Activated naive CD4-positive, alpha-beta T cell treated with Interleukin-2 at 50 U/mL for 16 hours (primary cell): ENCODE measurements at regions not wholly inside any gene's neighbourhood (a gene's known extent, or its start where the extent isn't known, plus 50 kb on each side); places are given as distances from the start of the nearest gene placed in this dataset.
"Not testable (repeated sequence)": the region's sequence is repeated elsewhere in the genome, so short reads cannot be mapped to it uniquely, and the experiment has no call there.

Source experiments
- DNase-seq: peaks from one replicate; pipeline ENCODE4 v3.0.0-alpha.2; 2020

DNA sequence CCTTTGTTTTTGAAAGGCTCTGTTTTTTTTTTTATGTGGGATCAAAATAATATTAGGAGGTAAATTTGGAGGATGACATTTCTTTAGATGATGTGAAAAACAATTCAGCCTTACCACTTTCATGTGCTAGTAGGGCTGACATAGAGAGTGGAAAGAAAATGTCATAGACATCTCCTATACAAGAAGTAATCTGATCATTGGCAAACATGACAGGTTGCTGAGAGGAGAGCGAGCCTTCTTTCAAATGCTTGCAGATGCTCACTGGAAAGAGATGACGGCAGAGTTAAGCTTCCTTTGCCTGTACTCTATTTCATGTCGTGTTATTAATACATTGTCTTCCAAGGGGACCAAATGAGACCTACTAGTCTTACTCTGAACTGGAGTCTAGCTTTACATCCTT lies 160.1 kb upstream of the DAP start:
- DNase-seq, result no peak

DNA sequence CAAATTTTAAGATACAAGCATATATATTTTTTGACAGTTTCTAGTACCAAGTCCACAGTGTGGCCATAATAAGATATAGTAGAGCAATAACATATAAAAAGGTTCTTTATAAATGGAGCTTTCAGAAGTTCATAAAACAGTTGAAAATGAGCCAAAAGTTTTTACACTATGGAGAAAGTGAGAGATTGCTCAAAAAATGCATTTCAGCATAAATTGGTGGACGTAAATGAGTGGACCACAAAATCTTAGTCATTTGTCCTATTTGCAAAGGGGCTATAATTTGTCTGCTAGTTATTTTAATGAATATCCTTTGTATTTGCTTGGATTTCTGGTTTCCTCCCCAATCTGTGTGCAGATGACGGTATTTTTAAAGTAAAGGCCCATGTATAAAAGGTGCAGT lies 159.4 kb upstream of the DAP start:
- no peak for DNase-seq

DNA sequence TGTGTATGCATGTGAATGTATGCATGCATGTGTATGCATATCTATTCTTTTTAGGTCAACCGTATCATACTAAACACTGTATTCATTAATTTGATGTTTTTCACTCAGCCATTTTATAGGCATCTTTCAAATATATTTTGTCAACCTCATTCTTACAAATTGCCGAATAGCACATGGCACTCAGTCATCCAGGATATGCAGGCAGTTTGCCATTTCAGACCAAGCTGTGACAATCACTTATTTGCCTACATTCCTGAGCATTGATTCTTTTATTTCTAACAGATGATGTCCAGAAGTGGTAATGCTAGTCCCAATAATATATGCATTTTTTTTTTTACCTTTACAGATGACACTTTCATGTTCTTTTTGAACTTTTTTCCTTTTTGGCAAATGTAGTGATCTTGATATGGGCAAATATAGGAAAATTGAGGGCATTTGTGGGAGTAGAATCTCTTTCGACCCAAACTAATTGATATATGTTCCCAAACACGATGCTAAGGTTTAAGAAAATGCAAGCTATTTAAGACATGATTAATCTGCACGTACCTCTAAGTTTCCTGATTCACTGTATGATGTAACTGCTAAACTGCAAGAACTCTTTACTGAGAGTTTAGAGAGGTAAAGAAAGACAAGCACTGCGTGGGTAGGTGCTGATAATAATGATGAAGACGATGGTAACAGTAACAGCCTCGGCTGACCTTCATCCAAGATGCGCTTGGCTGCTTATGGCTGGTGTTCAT lies 153.9 kb upstream of the DAP start:
- no peak for DNase-seq

DNA sequence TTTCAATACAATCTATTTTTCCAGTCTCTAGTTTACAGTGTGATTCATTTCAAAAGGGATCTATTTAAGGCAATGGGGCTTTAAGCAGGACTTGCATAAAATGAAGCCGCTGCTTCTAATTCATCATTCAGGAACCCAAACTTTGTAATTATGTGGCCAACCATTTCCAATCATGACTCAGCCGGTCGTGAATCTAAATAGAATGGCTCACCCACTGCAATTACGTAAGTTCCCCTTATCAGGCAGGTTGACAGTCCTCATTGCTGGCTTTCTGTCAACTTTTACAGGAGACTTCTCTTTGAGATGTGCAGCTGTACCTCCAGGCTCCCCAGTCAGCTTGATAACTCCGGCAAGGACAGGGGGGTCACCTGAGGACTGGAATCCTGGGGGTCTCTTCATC lies 152.8 kb upstream of the DAP start:
- DNase-seq, result no peak

DNA sequence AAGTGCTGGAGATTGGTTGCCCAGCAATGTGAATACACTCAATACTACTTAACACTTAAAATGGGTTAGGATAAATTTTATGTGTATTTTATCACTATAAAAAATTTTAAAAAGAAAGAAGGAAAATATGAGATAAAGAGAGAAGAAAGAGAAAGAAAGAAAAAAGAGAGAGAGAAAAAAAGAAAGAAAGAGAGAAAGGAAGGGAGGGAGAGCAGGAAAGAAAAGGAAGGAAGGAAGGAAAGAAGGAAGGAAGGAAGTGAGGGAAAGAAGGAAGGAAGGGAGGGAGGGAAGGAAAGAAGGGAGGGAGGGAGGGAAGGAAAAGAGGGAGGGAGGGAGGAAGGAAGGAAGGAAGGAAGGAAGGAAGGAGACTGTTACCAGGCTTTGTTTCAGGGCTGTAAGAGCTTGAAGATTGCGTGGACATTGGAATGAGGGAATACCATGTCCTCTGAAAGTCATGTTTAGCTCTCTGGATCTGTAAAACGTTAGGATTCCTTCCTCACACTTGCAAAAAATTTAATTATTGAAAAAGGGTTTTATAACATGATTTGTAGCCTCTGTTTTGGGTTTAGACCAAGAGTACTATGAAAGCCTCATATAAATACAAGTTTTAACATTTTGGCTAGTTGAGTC lies 152.3 kb upstream of the DAP start:
- DNase-seq, result no peak

DNA sequence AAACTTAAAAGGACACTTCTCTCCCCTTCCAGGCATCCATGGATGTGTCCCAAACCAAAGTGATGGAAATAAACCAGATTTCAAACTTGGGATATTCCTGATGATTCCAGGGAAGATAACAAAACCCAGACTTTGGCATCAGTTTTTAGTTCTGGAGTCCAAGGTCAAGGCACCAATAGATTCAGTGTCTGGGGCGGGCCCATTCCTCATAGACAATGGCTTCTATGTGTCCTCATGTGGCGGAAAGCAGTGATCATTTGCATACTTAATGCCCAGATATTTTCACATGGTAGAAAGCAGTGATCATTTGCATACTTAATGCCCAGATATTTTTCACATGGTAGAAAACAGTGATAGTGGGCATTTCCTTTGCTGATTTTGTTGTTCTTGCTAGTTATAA lies 151.4 kb upstream of the DAP start:
- no peak for DNase-seq

DNA sequence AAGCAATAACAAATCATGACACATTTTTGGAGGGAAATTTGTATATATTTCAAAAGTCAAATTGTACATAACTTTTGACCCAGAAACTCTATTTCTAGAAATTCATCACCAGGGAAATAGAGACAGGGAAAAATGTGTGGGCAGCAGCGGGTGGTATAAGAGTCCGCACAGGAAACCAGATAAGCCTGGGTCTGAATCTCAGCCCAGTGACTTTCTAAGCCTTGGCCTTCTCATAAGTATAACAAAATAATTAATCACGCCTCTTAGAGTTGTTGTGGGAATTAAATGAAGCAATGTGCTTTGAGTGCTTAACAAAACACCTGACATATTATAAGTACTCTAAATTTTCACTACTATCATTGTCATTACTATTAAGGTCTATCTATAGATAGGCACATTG lies 149.2 kb upstream of the DAP start:
- no peak for DNase-seq

DNA sequence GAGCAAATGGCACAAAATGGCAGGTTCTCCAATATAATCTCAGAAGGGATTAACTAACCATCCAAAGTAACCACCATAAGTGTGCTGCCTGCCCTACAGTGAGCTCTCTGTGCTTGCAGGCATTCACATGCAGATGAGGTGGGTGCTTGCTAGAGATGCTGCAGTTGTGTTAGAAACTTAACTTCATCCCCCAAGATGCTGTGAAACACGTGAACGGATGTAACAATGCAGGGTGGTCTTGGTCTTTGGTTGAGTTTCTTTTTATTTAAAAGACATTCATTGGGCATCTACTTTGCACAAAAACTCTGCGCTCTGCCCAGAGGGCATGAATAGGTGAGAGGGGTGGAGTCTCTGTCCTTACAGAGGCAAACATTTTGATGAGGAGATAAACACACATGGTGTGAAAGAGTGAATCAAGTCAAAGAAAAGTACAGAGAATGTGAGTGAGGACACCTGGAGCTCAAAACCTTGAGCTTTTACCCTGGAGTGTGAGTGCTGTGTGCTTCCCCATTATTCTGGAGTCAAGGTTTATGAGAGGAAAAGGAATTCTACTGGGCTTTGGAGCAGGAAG lies 143.9 kb upstream of the DAP start:
- no peak for DNase-seq

DNA sequence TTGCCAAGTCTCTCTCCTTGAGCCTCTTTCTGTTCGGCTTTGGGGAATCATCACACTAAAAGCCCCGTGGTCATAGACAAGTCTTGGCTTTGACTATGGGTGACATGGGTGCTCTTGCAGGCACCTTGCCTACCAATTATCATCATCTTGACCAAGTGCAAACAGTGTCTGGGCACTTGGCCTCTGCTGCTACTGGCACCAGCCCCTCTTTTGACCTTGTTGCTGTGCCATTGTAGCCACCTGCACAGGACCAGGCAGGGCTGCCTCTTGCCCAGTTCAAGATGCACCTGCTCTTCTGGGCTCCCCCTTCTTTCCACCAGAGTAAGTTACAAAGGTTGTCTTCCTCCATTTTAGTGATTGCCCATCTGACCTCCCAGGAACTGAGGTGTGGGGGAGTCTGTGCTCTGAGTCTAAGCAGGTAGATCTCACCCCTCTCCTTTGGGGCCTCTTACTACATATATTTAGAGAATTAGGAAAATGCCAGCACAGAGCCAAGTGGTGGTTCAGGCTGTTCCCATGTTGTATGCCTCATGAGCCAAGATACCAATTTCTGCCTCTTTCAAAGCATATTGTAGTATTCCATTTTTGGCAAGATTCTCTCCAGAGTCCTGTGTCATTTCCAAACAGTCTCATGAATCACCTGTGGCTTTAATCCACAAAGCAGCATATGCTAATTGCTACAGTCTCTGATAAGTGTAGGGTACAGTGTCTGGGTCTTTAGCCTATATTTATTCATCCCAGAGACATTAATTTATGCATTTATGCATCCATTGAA lies 142.9 kb upstream of the DAP start:
- no peak for DNase-seq

DNA sequence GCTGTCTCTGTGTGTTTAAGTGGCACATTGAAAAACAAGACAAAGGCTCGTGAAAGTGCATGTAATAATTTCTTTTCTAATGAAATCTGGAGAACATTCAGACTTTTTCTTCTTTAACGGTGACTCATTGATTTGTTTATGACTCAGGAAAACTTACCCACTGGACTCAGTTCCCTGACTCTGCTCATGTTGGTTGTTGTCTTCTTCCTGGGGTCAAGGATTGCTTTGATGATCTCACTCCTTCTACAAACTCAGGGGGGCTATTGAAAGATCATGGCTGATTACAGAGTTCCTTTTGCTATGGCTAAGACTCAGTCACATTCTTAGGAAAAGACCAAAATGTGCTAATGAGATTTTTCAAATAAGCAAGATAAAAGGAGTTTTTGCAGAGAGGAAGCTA lies 141.1 kb upstream of the DAP start:
- DNase-seq, result no peak

DNA sequence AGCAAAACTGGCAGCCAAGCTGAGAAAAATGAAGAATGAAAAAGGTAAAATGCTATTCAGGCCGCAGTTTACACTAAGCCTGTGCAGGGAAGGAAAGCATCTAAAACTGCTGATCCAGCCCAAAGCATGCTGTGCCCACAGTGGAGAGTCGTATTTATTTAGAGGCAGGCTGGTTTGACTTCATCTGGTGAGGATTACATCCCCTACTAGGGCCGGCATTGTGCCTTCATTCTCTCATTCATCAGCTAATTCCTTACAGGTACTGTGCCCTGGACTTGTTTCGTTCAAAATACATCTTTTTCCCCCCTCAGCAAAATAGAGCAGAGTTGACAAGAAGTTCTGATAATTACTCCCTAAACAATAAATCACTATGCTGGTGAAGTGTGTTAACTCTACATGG lies 137.5 kb upstream of the DAP start:
- no peak for DNase-seq

DNA sequence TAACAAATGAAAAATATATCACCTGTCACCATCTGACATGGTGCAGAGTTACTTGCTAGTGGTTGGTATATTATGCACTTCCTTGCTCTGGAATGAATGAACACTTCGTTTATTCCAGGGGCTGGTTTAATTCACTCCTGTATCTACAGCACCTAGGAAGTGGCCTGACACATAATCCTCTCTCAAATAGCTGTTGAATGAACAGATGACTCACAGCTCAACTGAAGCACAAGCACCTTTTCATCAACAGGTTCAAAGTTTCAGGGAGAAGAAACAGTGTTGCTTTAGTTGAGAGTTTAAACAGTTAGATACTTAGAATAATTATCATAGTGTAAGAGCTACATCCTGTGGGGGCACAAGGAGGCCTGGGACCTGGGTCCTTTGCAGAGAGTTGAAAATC lies 135.0 kb upstream of the DAP start:
- no peak for DNase-seq

DNA sequence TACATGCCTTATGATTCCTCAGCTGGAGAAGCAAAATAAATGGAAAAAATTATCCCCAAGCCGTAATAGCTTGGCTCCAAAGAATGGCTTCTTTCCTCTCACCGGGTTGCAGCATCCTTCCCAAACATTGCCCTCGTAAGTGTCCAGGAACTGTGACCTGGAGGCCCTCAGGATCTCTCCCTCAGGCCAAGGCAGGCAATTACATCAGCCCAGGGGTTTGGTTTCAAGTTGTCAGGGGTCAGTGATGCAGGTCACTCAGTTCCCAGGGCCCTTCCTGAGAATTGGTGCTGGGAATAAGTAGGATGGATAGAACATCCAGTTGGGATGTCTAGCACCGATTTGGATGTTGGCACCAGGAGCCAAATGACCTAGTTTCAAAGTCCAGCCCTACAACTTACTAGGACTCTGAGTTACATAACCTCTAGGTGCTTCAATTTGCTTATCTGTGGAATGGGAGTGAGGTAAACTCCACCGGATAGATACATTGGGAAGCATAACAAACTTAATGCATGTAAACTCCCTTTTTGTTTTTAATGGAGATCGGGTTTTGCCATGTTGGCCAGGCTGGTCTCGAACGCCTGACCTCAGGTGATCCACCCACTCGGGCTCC lies 133.5 kb upstream of the DAP start:
- no peak for DNase-seq

DNA sequence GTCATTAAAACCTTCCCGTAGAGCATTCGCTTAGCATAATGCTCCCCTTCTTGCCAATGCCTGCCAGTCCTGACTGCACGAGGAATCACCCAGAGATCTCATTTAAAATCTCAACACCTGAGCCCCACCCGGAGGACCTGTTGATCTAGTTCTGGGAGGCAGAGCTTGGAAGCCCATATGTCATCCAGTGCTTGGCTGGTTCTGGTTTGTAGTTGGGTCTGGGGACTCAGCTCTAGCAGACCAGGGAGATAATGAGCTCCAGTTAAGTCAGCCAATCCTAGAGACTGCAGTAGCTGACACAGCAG lies 131.8 kb upstream of the DAP start:
- DNase-seq, result no peak

DNA sequence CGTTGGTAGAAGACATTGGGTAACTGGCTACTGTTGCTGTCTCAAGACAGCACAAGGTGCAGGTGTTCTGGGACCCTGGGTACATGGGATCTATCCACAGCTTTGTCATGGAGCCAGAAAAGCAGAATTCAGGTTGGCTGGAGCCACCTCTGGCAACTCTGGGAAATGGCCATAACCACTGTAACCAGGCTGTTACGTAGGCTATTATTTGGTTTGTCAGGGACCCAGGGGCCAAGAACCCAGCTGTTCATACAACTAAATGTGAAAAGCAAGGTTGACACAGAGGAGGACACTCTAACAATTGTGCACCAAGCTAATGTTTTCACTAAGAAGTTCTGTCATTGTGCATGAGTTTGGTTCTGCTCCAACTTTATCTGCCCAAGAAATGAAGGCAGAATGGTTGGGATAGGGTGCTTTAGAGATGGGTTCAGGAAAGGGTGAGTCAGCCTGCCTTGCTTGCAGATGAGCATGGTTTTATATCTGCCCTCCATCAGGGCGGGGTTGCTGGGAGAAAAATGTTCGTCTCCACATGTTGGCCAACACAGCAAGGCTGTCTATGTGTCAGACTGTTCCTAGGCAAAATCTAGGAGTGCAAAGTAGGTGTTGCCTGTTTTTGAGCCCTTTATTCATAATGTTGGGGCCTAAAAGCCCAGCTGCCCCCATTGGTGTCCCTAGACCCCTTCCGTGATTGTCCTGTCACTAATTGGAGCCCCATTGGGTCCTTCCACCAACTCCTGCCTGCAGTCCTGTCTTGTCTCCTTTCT lies 131.3 kb upstream of the DAP start:
- DNase-seq, result no peak

DNA sequence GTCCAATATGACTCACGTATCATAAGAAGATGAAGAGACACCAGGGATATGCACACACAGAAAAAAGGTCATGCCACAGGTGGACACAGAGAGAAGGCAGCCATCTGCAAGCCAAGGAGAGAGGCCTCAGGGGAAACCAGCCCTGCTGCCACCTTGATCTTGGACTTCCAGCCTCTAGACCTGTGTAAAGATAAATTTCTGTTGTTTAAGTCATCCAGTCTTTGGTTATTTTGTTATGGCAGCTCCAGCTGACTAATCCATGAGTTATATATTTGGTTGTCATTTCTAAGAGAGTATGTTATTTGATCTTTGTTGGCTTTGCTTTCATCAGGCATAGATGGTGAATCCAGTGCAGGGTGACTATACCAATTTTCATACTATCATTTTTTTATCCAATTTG lies 130.2 kb upstream of the DAP start:
- DNase-seq, result no peak

DNA sequence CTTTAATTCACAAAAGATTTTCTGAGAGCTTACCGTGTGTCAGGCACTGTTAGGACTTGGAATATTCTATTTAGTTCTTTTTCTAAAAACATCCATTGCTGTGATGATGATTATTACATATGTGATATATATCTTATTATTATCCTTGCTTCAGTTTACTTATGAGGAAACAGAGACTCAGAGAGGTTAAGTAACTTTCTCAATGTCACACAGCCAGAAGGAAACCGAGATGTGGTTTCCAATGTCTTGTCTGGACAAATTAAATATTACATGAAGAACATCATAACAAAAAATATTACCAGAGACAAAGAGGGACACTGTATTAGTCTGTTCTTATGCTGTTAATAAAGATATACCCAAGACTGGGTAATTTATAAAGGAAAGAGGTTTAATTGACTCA lies 125.5 kb upstream of the DAP start:
- DNase-seq, result no peak

DNA sequence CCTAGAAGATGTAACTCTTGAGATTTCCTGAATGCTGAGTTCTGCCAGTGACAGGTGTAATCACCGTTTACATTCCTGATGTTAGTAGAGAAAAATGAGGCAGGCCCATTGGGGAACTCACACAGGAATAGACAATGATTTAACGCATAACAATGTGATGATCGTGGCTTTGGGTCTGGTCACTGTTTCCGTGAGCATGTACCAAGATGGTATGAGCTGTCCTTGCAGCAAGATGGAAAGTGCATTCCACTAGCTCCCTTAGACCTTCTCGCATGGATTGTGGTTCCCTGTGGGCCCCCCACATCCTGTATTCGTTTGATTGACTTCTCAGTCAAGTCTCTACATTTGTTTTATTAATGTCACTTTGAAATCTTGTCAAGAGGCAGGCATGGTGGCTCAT lies 124.0 kb upstream of the DAP start:
- no peak for DNase-seq

DNA sequence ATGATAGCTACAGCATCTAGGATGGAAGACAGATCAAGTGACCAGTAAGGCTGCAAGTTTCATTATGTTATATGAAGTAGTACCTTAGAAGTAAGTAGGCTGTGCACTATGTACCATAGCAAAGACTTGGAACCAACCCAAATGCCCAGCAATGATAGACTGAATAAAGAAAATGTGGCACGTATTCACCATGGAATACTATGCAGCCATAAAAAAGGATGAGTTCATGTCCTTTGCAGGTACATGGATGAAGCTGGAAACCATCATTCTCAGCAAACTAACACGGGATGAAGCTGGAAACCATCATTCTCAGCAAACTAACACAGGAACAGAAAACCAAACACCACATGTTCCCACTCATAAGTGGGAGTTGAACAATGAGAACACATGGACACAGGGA lies 122.9 kb upstream of the DAP start:
- not testable (repeated sequence) for DNase-seq

DNA sequence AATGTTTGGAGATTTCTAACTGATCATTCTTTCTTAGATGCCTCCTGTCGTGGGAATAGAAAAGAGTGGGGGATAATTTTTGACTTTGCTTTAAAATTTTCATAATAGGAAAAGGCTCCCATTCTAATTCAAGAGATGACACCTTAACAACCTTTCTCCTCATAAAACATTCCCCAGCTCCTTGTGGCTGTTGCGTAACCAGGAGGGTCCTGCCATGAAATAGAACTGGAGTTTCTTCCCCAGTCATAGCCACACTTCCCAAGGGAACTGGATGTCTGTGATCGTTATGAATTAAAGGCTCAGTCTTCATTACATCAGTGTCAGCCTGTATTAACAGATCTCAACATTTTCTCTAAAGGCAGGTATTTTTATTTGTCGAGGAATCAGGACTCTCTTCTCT lies 119.9 kb upstream of the DAP start:
- no peak for DNase-seq

DNA sequence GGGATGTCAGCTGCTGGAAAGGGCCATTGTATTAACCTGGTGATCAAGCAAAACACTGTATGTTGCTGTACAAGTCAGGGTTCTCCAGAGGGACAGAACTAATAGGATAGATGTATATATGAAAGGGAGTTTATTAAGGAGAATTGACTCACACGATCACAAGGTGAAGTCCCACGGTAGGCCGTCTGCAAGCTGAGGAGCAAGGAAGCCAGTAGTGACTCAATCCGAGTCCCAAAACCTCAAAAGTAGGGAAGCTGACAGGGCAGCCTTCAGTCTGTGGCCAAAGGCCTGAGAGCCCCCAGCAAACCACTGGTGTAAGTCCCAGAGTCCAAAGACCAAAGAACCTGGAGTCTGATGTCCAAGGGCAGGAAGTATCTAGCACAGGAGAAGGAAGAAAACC lies 116.0 kb upstream of the DAP start:
- DNase-seq, result not testable (repeated sequence)

DNA sequence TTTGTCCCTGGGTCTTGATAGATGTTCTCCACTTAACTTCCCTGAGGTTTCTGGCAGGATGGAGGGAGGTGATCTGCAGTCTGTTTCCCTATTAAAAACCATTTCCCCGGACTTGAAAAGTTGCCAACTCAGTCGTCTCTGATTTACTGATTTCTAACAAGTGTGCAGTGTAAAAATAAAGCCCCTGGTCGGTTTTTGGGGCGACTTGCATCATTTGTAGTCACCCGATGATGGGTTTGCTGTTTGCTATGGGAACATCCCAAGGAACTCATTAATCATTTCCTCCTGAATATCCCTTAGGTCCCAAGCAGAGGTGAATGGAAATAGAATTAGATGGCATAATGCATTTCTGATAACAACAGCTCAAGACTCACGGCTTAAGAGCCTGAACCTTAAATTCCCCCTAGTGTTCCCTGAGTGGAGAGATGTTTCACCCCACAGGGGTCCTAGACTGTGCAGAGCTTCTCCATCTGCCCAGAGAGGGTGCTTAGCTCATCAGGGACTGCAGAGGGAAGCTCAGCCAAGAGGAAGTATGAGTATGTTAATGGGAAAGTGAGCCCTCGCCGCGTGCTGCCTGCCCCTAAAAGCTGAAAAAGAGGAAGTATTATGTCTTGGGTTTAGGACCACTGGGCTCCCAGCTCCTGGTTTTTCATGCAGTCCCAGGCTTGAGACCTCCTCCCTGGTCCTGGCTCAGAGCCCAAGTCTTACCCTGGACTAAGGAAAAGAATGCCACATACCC lies 115.1 kb upstream of the DAP start:
- DNase-seq, result no peak
